PC-9 (cell line): ENCODE measurements at regions not wholly inside any gene's neighbourhood (a gene's known extent, or its start where the extent isn't known, plus 50 kb on each side); places are given as distances from the start of the nearest gene placed in this dataset.

Experiments used
- BruUV-seq: library from RNA; stranded (reverse); fragments of 400-500 nt; replicated peaks from 2 replicates; lab custom pipeline; 2021; lab: Mats Ljungman, UMichigan
- CTCF ChIA-PET: fragments of 300-600 bp; sonication (Branson Sonifier 250); formaldehyde crosslinking; loops from one replicate; lab custom pipeline; 2022; ENCODE audit warnings: antibody characterized with exemption; lab: Charles Lee
- POLR2A ChIA-PET: fragments of 300-600 bp; sonication (Branson Sonifier 250); formaldehyde crosslinking; loops from one replicate; lab custom pipeline; 2022; ENCODE audit warnings: antibody characterized with exemption; ENCODE audit not compliant: unreplicated experiment; lab: Charles Lee
- DNase-seq, 2 experiments: peaks; one replicate each; pipeline versions ENCODE4 v3.0.0 to v3.0.0-alpha.2; 2015 to 2022; ENCODE audit warnings: mixed read lengths in 1 of 2
- H2AFZ ChIP-seq: fragments of 200-600 bp; sonication (generic); 2 replicates; pipeline ENCODE4 v1.8.1; 2017; ENCODE audit warnings: antibody characterized with exemption
- H3F3A ChIP-seq: fragments of 200-600 bp; sonication (generic); 2 replicates; pipeline ENCODE4 v1.8.1; 2017; ENCODE audit warnings: antibody characterized with exemption, mild to moderate bottlenecking, low read depth; ENCODE audit not compliant: insufficient read depth
- H3K27ac ChIP-seq: fragments of 200-600 bp; sonication (generic); 2 replicates; pipeline ENCODE4 v1.6.1; 2016; ENCODE audit warnings: mixed run types
- H3K27me3 ChIP-seq: fragments of 200-600 bp; sonication (generic); 2 replicates; pipeline ENCODE4 v1.6.1; 2016; ENCODE audit warnings: low read depth, mixed run types; ENCODE audit not compliant: insufficient read depth
- H3K36me3 ChIP-seq: fragments of 200-600 bp; sonication (generic); 2 replicates; pipeline ENCODE4 v1.6.1; 2016; ENCODE audit warnings: low read depth, mixed run types
- H3K4me1 ChIP-seq: fragments of 200-600 bp; sonication (generic); replicated peaks from 2 replicates; pipeline ENCODE4 v1.6.1; 2016; ENCODE audit warnings: mixed run types; ENCODE audit not compliant: insufficient read depth
- H3K4me2 ChIP-seq: fragments of 200-600 bp; sonication (generic); 2 replicates; pipeline ENCODE4 v1.6.1; 2017; ENCODE audit warnings: mixed run types
- H3K4me3 ChIP-seq: fragments of 200-600 bp; sonication (generic); 2 replicates; pipeline ENCODE4 v1.6.1; 2016; ENCODE audit warnings: mixed run types
- H3K79me2 ChIP-seq: fragments of 200-600 bp; sonication (generic); 2 replicates; pipeline ENCODE4 v1.6.1; 2017; ENCODE audit warnings: low read depth, mixed run types
- H3K9me2 ChIP-seq: fragments of 200-600 bp; sonication (generic); 2 replicates; pipeline ENCODE4 v1.8.1; 2017; ENCODE audit warnings: mild to moderate bottlenecking; ENCODE audit not compliant: insufficient read depth
- H3K9me3 ChIP-seq: fragments of 200-600 bp; sonication (generic); 2 replicates; pipeline ENCODE4 v1.8.1; 2016; ENCODE audit warnings: low read depth; ENCODE audit not compliant: insufficient read depth
- H4K20me1 ChIP-seq: fragments of 200-600 bp; sonication (generic); 2 replicates; pipeline ENCODE4 v1.8.1; 2017; ENCODE audit not compliant: insufficient read depth
- EZH2 ChIP-seq: fragments of 200-600 bp; sonication (generic); IDR thresholded peaks from 2 replicates; pipeline ENCODE4 v1.8.0; 2017; ENCODE audit warnings: antibody characterized with exemption, low read depth
- intact Hi-C: fragments of 100-400 bp; cut with micrococcal nuclease; formaldehyde crosslinking; loops from one replicate; pipeline ENCODE4 v1.10.0; 2022; ENCODE audit not compliant: unreplicated experiment
- TF ChIP-seq, protein P1 (sequence below): fragments of 200-600 bp; sonication (generic); conservative IDR thresholded peaks from 2 replicates; pipeline ENCODE4 v1.6.1; 2017; ENCODE audit warnings: mixed run types, antibody characterized with exemption, mild to moderate bottlenecking, moderate library complexity

DNA sequence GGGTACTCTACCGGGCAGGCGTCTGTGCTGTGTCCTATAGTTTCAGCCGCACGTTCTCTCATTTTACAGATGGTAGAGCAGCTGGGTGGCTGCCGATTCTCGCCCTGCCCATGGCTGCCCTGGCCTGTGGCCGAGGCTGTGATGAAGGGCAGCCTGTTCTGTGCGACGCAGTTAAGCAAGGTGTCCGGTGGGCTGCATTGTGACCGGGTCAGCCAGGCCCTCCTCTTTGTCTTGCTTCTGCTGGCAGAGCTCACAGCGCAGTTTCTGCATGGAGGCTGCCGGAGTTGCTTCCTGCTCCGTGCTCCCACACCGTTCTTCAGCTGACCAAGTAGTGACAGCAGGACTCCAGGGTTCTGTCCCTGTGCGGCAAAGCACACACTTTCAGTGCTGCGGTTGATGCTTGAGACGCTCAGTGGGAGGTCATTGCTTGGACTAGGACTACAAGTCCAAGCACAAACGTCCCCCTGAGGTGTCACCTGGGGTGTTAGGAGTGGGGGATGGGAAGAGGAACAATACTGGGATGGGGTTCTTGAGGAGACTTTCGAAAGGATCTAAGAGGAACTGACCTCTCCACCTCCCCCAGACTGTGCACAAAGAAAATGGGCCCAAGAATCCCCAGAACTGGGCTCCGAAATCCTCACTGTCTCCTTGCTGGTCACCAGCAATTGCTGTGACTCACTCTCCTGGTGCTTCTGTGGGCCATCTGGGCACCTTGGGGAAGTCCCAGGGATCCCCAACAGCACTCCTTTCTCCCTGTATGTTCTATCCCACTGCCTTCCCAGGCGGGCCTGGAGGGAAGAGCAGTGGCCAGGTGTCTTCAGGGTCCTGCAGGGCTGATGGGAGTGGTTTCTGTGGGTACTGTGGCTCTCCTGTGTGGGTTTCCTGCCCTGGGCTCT is 58.2 kb downstream of the GADD45G start:
- Histone ChIP-seq H3K27me3 (peaks cover 99% of the 10 kb centered on the region), H3K4me2 (no peak overlapping the region), H3K27ac (no peak overlapping the region), H2AFZ (no peak overlapping the region), H4K20me1 (no peaks in the 10 kb centered on the region), H3K4me1 (no peaks in the 10 kb centered on the region), H3K79me2 (no peaks in the 10 kb centered on the region), H3K9me2 (no peaks in the 10 kb centered on the region), H3K9me3 (no peaks in the 10 kb centered on the region), H3K36me3 (no peaks in the 10 kb centered on the region), H3F3A (no peaks in the 10 kb centered on the region), H3K4me3 (no peak overlapping the region)
- TF ChIP-seq EZH2: no peak
- TF ChIP-seq, protein P1, sequence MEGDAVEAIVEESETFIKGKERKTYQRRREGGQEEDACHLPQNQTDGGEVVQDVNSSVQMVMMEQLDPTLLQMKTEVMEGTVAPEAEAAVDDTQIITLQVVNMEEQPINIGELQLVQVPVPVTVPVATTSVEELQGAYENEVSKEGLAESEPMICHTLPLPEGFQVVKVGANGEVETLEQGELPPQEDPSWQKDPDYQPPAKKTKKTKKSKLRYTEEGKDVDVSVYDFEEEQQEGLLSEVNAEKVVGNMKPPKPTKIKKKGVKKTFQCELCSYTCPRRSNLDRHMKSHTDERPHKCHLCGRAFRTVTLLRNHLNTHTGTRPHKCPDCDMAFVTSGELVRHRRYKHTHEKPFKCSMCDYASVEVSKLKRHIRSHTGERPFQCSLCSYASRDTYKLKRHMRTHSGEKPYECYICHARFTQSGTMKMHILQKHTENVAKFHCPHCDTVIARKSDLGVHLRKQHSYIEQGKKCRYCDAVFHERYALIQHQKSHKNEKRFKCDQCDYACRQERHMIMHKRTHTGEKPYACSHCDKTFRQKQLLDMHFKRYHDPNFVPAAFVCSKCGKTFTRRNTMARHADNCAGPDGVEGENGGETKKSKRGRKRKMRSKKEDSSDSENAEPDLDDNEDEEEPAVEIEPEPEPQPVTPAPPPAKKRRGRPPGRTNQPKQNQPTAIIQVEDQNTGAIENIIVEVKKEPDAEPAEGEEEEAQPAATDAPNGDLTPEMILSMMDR: no peak
- no TSS peak for BruUV-seq
- POLR2A ChIA-PET: no interaction called here
- intact Hi-C loops: no loop called here
- CTCF ChIA-PET: no interaction called here
- DNase-seq: no peak

DNA sequence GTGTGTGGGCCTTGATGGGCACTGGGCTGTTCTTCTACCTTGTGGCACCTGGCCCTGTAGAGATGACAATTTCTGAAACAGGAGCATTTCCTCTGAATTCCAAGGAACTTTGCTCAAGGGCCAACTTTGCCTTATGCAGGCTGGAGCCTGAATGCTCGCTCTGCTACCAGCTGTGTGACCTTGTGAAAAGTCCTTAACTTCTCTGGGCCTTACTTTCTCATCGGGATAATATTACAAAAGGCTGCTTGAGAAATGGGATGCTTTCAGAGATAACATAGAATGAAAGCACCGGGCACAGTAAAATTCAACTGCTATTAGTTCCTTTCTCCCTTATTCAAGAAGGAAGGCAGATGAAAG is 58.8 kb downstream of the GADD45G start:
- H3K27ac ChIP-seq: no peak overlapping the region
- no peaks in the 10 kb centered on the region for H3K9me2 ChIP-seq
- no peaks in the 10 kb centered on the region for H3K9me3 ChIP-seq
- H4K20me1 ChIP-seq: no peaks in the 10 kb centered on the region
- no peak overlapping the region for H3K4me3 ChIP-seq
- no peak for DNase-seq
- peaks cover 99% of the 10 kb centered on the region for H3K27me3 ChIP-seq
- H3K79me2 ChIP-seq: no peaks in the 10 kb centered on the region
- BruUV-seq: no TSS peak
- H3F3A ChIP-seq: no peaks in the 10 kb centered on the region
- H3K4me2 ChIP-seq: no peak overlapping the region
- ChIA-PET CTCF (no interaction called here), POLR2A (no interaction called here)
- intact Hi-C loops: no loop called here
- TF ChIP-seq EZH2: no peak
- no peaks in the 10 kb centered on the region for H3K36me3 ChIP-seq
- no peak overlapping the region for H2AFZ ChIP-seq
- no peaks in the 10 kb centered on the region for H3K4me1 ChIP-seq

DNA sequence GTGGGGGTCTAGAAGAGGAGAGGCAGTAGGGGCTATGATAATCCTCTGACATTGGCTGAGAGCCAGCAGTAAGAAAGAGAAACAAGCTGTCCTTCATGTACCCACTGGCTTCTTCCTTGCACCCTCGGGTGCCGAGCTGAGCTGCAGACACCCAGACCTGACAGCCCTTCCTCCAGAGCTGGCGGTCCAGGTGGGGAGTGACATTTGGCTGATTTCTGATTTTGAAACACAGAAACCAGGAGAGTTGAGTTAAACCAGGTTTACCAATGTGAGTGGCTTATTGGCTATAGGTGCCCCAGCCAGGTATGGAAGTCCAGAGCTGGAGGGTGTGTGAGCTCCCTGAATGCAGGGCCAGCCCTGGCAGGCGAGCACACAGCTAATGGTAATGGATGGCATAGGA is 59.2 kb downstream of the GADD45G start:
- H3F3A ChIP-seq: no peaks in the 10 kb centered on the region
- no peak for DNase-seq
- no TSS peak for BruUV-seq
- no peaks in the 10 kb centered on the region for H3K36me3 ChIP-seq
- H3K9me2 ChIP-seq: no peaks in the 10 kb centered on the region
- no peak overlapping the region for H3K4me2 ChIP-seq
- no peak overlapping the region for H3K4me3 ChIP-seq
- H3K4me1 ChIP-seq: no peaks in the 10 kb centered on the region
- H3K79me2 ChIP-seq: no peaks in the 10 kb centered on the region
- no peak overlapping the region for H3K27ac ChIP-seq
- H4K20me1 ChIP-seq: no peaks in the 10 kb centered on the region
- ChIA-PET CTCF (no interaction called here), POLR2A (no interaction called here)
- no peaks in the 10 kb centered on the region for H3K9me3 ChIP-seq
- H2AFZ ChIP-seq: no peak overlapping the region
- peaks cover 99% of the 10 kb centered on the region for H3K27me3 ChIP-seq
- intact Hi-C loops: no loop called here
- no peak for TF ChIP-seq EZH2
- TF ChIP-seq, protein P1: no peak
